Jurkat, Clone E6-1 (cell line): ENCODE measurements at regions not wholly inside any gene's neighbourhood (a gene's known extent, or its start where the extent isn't known, plus 50 kb on each side); places are given as distances from the start of the nearest gene placed in this dataset.

Experiments used
- DNase-seq: peaks from one replicate; pipeline ENCODE4 v3.0.0-alpha.2; 2011; ENCODE audit warnings: low read depth, low spot score
- H3K4me3 ChIP-seq: 2 replicates; pipeline ENCODE4 v1.5.1; 2011; ENCODE audit warnings: mild to moderate bottlenecking, low read length, control low read depth, moderate library complexity

GRCh38 chr2:40859617-40860016, 407.7 kb upstream of the SLC8A1 start:
- DNase-seq = no peak
- H3K4me3 ChIP-seq = no peak overlapping the region

DNA sequence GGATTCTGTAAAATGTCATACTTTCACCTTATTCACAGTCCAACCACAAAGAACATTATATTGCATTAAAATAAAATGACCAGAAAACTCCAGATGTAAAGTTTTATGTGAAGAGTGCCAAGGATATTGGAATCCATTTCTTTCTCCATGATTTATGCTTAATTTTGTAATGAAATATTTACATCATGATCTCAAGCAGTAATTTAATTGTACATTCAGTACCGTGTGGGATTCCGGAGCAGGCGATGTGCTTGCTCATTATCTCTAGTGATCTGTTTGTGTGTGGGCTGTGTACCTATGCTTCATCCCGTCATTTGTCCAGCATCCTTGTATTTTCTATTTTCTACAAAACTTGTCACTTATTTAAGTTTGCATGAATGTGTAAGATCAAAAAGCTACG, 415.9 kb upstream of the SLC8A1 start:
- no peak overlapping the region for H3K4me3 ChIP-seq
- no peak for DNase-seq

DNA sequence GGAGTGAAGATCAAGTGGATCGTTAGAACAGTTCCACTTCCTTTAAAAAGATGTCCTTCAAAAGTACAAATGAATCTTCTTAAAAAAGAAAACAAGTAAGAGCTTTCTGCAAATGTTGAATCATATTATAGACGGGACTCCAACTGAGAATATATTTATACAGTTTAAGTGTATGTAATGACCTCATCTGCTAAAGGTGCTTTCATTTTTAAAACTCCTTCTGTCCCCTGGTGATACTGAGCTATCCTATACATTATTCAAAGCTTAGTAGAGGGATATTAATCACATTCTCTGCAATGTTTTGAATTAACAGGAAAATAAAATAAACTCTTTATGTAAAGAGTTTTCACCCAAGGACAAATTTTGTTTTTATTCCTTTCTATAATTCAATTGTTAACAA, 420.7 kb upstream of the SLC8A1 start:
- no peak overlapping the region for H3K4me3 ChIP-seq
- no peak for DNase-seq

- DNase-seq = no peak
- H3K4me3 ChIP-seq = no peak overlapping the region
These were observed 422.5 kb upstream of the SLC8A1 start for GRCh38 chr2:40874380-40874779.

- no peak for DNase-seq
- H3K4me3 ChIP-seq = no peak overlapping the region
These were observed 425.9 kb upstream of the SLC8A1 start for GRCh38 chr2:40877734-40878288.

GRCh38 chr2:40879305-40879704, 427.4 kb upstream of the SLC8A1 start:
- DNase-seq = no peak
- H3K4me3 ChIP-seq = no peak overlapping the region

GRCh38 chr2:40886100-40886499, 434.2 kb upstream of the SLC8A1 start:
- H3K4me3 ChIP-seq = no peak overlapping the region
- DNase-seq = no peak

DNA sequence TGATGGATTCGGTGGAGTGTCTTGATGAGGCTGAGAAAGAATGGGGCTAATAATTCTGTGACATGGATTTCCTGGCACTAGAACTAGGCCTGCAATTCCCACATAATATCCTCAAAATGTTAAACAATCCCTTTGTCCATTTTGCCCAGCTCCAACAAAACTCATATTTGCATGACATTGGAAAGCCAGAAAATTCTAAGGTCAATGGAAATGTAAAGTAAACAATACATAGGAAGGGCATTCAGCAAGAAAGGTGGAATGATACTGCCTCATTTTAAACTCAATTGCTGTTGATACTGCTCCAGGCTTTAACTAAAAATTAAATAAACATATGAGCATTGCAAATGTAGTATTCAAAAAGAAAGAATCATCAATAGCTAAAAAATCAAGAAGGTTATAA, 434.8 kb upstream of the SLC8A1 start:
- DNase-seq = no peak
- H3K4me3 ChIP-seq = no peak overlapping the region

GRCh38 chr2:40896358-40896757, 444.5 kb upstream of the SLC8A1 start:
- DNase-seq = no peak
- H3K4me3 ChIP-seq = no peak overlapping the region

DNA sequence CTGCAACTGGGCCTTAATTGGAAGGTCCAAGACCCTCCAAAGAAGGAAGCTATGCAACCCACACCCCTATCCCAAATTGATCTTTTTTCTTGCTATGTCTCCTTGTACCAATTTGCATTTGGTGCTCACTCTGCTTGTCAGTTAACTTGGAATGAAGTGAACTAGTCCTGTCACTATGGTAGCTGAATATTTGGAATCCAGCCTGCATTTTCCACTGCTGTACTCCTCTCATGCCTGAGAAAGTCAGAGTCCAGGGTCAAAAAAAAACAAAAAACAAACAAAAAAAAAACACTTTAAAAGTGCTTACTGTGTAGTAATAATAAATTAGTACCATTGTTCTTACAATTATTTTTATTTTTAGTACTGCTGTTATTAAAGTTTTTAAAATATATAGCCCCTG, 462.8 kb upstream of the SLC8A1 start:
- no peak for DNase-seq
- no peak overlapping the region for H3K4me3 ChIP-seq

GRCh38 chr2:40915651-40916050, 463.8 kb upstream of the SLC8A1 start:
- no peak for DNase-seq
- H3K4me3 ChIP-seq = no peak overlapping the region

DNA sequence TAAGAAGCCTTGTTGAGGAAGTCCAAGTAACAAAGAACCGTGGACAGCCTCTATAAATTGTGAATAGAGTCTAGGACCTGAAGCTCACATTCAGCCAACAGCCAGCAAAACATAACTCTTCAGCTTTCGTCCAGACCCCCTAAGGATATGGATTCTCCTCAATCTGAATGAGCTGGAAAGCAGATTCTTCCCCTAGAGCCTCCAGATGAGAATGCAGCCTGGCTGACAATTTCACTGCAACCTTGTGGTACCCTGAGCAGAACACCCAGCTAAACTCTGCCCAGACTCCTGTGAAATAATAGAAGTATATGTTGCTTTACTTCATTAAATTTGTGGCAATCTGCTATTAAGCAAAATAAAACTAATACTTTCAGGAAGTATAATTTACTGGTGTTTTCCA, 483.5 kb upstream of the SLC8A1 start:
- DNase-seq = no peak
- H3K4me3 ChIP-seq = no peak overlapping the region

GRCh38 chr2:40937284-40937683, 485.4 kb upstream of the SLC8A1 start:
- H3K4me3 ChIP-seq = no peak overlapping the region

DNA sequence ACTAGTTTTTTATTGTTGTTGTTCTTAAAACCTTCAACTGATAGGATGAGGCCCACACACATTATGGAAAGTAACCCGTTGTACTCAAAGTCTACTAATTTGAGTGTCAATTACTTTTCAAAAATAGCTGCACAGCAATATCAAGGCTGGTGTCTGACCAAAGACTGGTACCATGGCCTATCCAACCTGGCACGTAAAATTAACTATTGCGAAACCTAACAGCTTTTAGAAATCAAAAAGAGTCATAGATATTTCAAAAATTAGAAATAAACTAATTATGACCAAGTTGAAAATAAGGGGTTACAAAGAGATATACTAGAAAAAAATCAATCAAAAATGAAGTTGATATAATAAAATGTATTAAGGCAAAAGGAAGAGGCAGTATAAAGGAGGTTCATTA, 501.5 kb upstream of the SLC8A1 start:
- no peak overlapping the region for H3K4me3 ChIP-seq
- DNase-seq = no peak

More at GRCh38 chr2:40937284-40937683, 485.4 kb upstream of the SLC8A1 start:
- no peak for DNase-seq

- DNase-seq = no peak
- no peak overlapping the region for H3K4me3 ChIP-seq
These were observed 503.2 kb upstream of the SLC8A1 start for GRCh38 chr2:40955042-40955441.

DNA sequence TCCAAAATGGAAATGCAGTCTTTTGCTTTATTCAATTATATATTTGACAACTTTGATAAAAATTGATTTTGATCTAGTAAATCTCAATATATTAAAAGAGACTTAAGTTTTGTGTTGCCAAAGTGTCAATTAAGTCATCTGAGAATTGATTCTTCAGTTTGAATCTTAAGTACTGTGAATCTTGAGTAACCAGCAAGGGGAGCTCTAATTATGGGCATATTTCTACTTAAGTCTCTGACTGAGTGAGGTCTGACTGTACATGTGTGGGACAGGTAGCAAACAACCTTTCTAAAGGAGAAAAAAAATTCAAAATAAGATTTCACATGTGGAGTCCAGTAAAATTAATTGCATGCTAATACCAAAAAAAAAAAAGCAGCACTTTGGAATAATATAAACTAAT, 503.7 kb upstream of the SLC8A1 start:
- DNase-seq = no peak
- no peak overlapping the region for H3K4me3 ChIP-seq

- peak; percentile 0 for DNase-seq
- no peak overlapping the region for H3K4me3 ChIP-seq
These were observed 505.6 kb upstream of the SLC8A1 start for GRCh38 chr2:40957508-40957907.

DNA sequence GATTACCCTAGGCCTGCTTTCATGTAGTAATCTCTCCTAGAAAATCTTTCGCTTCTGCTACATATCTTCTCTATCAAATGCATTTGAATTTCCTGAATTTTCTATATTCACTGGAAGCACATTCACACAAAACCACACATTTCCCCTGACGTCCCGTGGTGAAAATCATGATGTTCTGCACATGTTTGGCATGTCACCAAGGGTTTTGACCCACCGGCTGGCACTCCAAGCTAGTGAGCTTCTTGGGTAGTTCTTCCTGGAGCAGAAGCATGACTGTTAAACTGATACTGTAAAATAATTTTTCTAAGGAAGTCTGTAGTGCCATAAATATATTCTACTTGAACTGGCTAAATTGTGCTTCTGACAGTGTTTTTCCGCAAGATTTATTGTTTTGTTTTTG, 510.1 kb upstream of the SLC8A1 start:
- DNase-seq = no peak

GRCh38 chr2:40964509-40965250, 512.8 kb upstream of the SLC8A1 start:
- no peak for DNase-seq
- H3K4me3 ChIP-seq = no peak overlapping the region

More for the DNA sequence above, 510.1 kb upstream of the SLC8A1 start:
- no peak overlapping the region for H3K4me3 ChIP-seq

GRCh38 chr2:40967451-40967850, 515.6 kb upstream of the SLC8A1 start:
- no peak for DNase-seq
- no peak overlapping the region for H3K4me3 ChIP-seq

- no peak for DNase-seq
- H3K4me3 ChIP-seq = no peak overlapping the region
These were observed 523.3 kb upstream of the SLC8A1 start for GRCh38 chr2:40975151-40975550.
